CD4-positive, alpha-beta T cell treated with Interleukin-6 for 4 hours (primary cell): ENCODE measurements at regions not wholly inside any gene's neighbourhood (a gene's known extent, or its start where the extent isn't known, plus 50 kb on each side); places are given as distances from the start of the nearest gene placed in this dataset.

ENCODE experiments used
- DNase-seq: peaks from one replicate; pipeline ENCODE4 v3.0.0-alpha.2; 2020; ENCODE audit warnings: mixed read lengths

GRCh38 chr2:239682518-239682917, 281.7 kb upstream of the HDAC4 start:
- no peak for DNase-seq

- DNase-seq: no peak
Measured at GRCh38 chr2:239679755-239680154, 278.9 kb upstream of the HDAC4 start.

GRCh38 chr2:239678666-239679296, 278.0 kb upstream of the HDAC4 start:
- DNase-seq: no peak

- no peak for DNase-seq
Measured at GRCh38 chr2:239678186-239678490, 277.3 kb upstream of the HDAC4 start.

- no peak for DNase-seq
Measured at GRCh38 chr2:239677453-239678185, 276.8 kb upstream of the HDAC4 start.

GRCh38 chr2:239676716-239677452, 276.1 kb upstream of the HDAC4 start:
- DNase-seq: no peak

GRCh38 chr2:239675826-239676715, 275.3 kb upstream of the HDAC4 start:
- DNase-seq: no peak

- no peak for DNase-seq
Measured at GRCh38 chr2:239674981-239675825, 274.4 kb upstream of the HDAC4 start.

- no peak for DNase-seq
Measured at GRCh38 chr2:239674101-239674980, 273.5 kb upstream of the HDAC4 start.

- no peak for DNase-seq
Measured at GRCh38 chr2:239673641-239674040, 272.8 kb upstream of the HDAC4 start.

- DNase-seq: no peak
Measured at GRCh38 chr2:239671916-239672849, 271.4 kb upstream of the HDAC4 start.

GRCh38 chr2:239671471-239671870, 270.7 kb upstream of the HDAC4 start:
- DNase-seq: no peak

GRCh38 chr2:239670463-239671120, 269.8 kb upstream of the HDAC4 start:
- DNase-seq: no peak

- DNase-seq: no peak
Measured at GRCh38 chr2:239669899-239670460, 269.2 kb upstream of the HDAC4 start.

- no peak for DNase-seq
Measured at GRCh38 chr2:239669181-239669898, 268.5 kb upstream of the HDAC4 start.

- no peak for DNase-seq
Measured at GRCh38 chr2:239668651-239669050, 267.8 kb upstream of the HDAC4 start.

GRCh38 chr2:239668042-239668441, 267.2 kb upstream of the HDAC4 start:
- DNase-seq: no peak

GRCh38 chr2:239667431-239667985, 266.7 kb upstream of the HDAC4 start:
- no peak for DNase-seq
